AG04450 (cell line): ENCODE measurements at regions not wholly inside any gene's neighbourhood (a gene's known extent, or its start where the extent isn't known, plus 50 kb on each side); places are given as distances from the start of the nearest gene placed in this dataset.
"Not testable (repeated sequence)": the region's sequence is repeated elsewhere in the genome, so short reads cannot be mapped to it uniquely, and the experiment has no call there.

ENCODE experiments used
- CTCF ChIA-PET: fragments of 300-600, 350-600 bp; formaldehyde crosslinking; extraction: SDS; loops from one replicate; lab custom pipeline; 2022; ENCODE audit warnings: antibody characterized with exemption, inconsistent platforms; lab: Charles Lee
- POLR2A ChIA-PET: fragments of 350-600 bp; formaldehyde crosslinking; extraction: SDS; loops from one replicate; lab custom pipeline; 2021; ENCODE audit warnings: antibody characterized with exemption, inconsistent platforms; lab: Yijun Ruan, JAX
- DNase-seq: peaks from one replicate; pipeline ENCODE4 v3.0.0-alpha.2; 2011; ENCODE audit warnings: low read depth, low spot score
- H3K27ac ChIP-seq: one replicate; pipeline ENCODE4 v1.5.1; 2012; ENCODE audit warnings: low read depth, low read length, control low read depth
- H3K27me3 ChIP-seq: one replicate; pipeline ENCODE4 v1.6.0; 2012; ENCODE audit warnings: low read length; ENCODE audit not compliant: control insufficient read depth, insufficient read depth
- H3K4me3 ChIP-seq: 2 replicates; pipeline ENCODE4 v1.5.1; 2011; ENCODE audit warnings: mild to moderate bottlenecking, low read depth, low read length, control low read depth
- H3K9me3 ChIP-seq: 2 replicates; pipeline ENCODE4 v1.5.1; 2012; ENCODE audit warnings: low read length; ENCODE audit not compliant: control insufficient read depth, insufficient read depth
- CTCF ChIP-seq: IDR thresholded peaks from 2 replicates; pipeline ENCODE4 v1.5.1; 2011; ENCODE audit warnings: low read depth, low read length, control low read depth, inconsistent platforms

GRCh38 chr7:149625947-149626392, 128.4 kb upstream of the ZNF746 start:
- POLR2A ChIA-PET = no interaction called here
- no peak for DNase-seq

GRCh38 chr7:149625340-149625946, 127.8 kb upstream of the ZNF746 start:
- H3K27me3 ChIP-seq = peaks cover 7% of the 10 kb centered on the region
- H3K27ac ChIP-seq = no peak overlapping the region
- H3K4me3 ChIP-seq = peak overlapping the region; percentile 71
- peak; percentile 71 for TF ChIP-seq CTCF
- no peaks in the 10 kb centered on the region for H3K9me3 ChIP-seq
- ChIA-PET CTCF (interaction anchor here (0.6 to 2.6 kb wide), 16 partner anchors 9 to 1950 kb away, joined by 3 to 16 read pairs (median 3); no protein-coding TSS in a partner anchor), POLR2A (interaction anchor here (0.6 to 1.3 kb wide), 3 partner anchors 14 to 364 kb away, joined by 3 to 7 read pairs (median 3); partner anchors contain the start of gene ZNF783)
- no peak for DNase-seq

More at GRCh38 chr7:149625947-149626392, 128.4 kb upstream of the ZNF746 start:
- H3K9me3 ChIP-seq = no peaks in the 10 kb centered on the region
- no peak overlapping the region for H3K4me3 ChIP-seq
- CTCF ChIA-PET = interaction anchor here (0.6 to 2.6 kb wide), 9 partner anchors 22 to 340 kb away, joined by 3 to 16 read pairs (median 4); no protein-coding TSS in a partner anchor
- H3K27ac ChIP-seq = no peak overlapping the region
- no peak for TF ChIP-seq CTCF
- H3K27me3 ChIP-seq = peaks cover 12% of the 10 kb centered on the region

- peak; percentile 77 for TF ChIP-seq CTCF
- peak overlapping the region; percentile 71 for H3K4me3 ChIP-seq
- H3K27ac ChIP-seq = peak overlapping the region; percentile 31
- ChIA-PET CTCF (interaction anchor here (0.6 to 2.6 kb wide), 13 partner anchors 10 to 1951 kb away, joined by 3 to 16 read pairs (median 3); no protein-coding TSS in a partner anchor), POLR2A (interaction anchor here (0.6 to 1.3 kb wide), 4 partner anchors 13 to 363 kb away, joined by 3 to 7 read pairs (median 4); partner anchors contain the start of gene ZNF783)
- DNase-seq = peak; percentile 74
- no peaks in the 10 kb centered on the region for H3K9me3 ChIP-seq
- peaks cover under 1% of the 10 kb centered on the region for H3K27me3 ChIP-seq
Measured at GRCh38 chr7:149624419-149625339, 127.1 kb upstream of the ZNF746 start.

GRCh38 chr7:149624006-149624405, 126.4 kb upstream of the ZNF746 start:
- no peak for DNase-seq
- H3K9me3 ChIP-seq = no peaks in the 10 kb centered on the region
- H3K27ac ChIP-seq = no peak overlapping the region
- H3K4me3 ChIP-seq = peak overlapping the region; percentile 71
- ChIA-PET POLR2A (interaction anchor here (0.6 to 1.3 kb wide), 3 partner anchors 339 to 476 kb away, joined by 4 to 7 read pairs (median 6); partner anchors contain the start of gene ZNF783), CTCF (interaction anchor here (0.6 to 2.2 kb wide), 8 partner anchors 10 to 1028 kb away, joined by 3 to 8 read pairs (median 4); no protein-coding TSS in a partner anchor)
- TF ChIP-seq CTCF = no peak
- no peaks in the 10 kb centered on the region for H3K27me3 ChIP-seq

- H3K9me3 ChIP-seq, H3K27me3 ChIP-seq, H3K27ac ChIP-seq: not testable (repeated sequence)
- ChIA-PET CTCF (interaction anchor here (0.6 to 1.6 kb wide), 5 partner anchors 25 to 1028 kb away, joined by 3 to 5 read pairs (median 4); no protein-coding TSS in a partner anchor), POLR2A (interaction anchor here (0.6 kb wide), 1 partner anchor 476 kb away, joined by 6 read pairs; no protein-coding TSS in a partner anchor)
- DNase-seq = peak; percentile 54
- H3K4me3 ChIP-seq = peak overlapping the region; percentile 71
Measured at GRCh38 chr7:149623262-149623997, 125.8 kb upstream of the ZNF746 start.
